OCI-LY7 (cell line): ENCODE measurements at regions not wholly inside any gene's neighbourhood (a gene's known extent, or its start where the extent isn't known, plus 50 kb on each side); places are given as distances from the start of the nearest gene placed in this dataset.

ENCODE experiments used
- BruUV-seq: library from RNA; stranded (reverse); fragments of 400-500 nt; replicated peaks from 2 replicates; lab custom pipeline; 2021; lab: Mats Ljungman, UMichigan
- CTCF ChIA-PET: fragments of 300-600 bp; sonication (Branson Sonifier 250); formaldehyde crosslinking; loops from one replicate; lab custom pipeline; 2022; ENCODE audit warnings: antibody characterized with exemption; ENCODE audit not compliant: unreplicated experiment; lab: Charles Lee
- POLR2A ChIA-PET: fragments of 300-600 bp; sonication (Branson Sonifier 250); formaldehyde crosslinking; loops from one replicate; lab custom pipeline; 2022; ENCODE audit warnings: antibody characterized with exemption; lab: Charles Lee
- DNase-seq: peaks from one replicate; pipeline ENCODE4 v3.0.0-alpha.2; 2015; ENCODE audit warnings: low spot score
- H2AFZ ChIP-seq: fragments of 200-600 bp; sonication (generic), shearing (Covaris generic); 2 replicates; pipeline ENCODE4 v1.6.1; 2014; ENCODE audit warnings: mild to moderate bottlenecking, antibody characterized with exemption, low read length, moderate library complexity
- H3K27ac ChIP-seq: fragments of 200-600 bp; sonication (generic); 2 replicates; pipeline ENCODE4 v1.5.1; 2014; ENCODE audit warnings: mixed run types, low read depth, mild to moderate bottlenecking, moderate library complexity, low read length, inconsistent platforms; ENCODE audit not compliant: poor library complexity, severe bottlenecking
- H3K36me3 ChIP-seq: fragments of 200-600 bp; sonication (generic); 2 replicates; pipeline ENCODE4 v1.6.1; 2014; ENCODE audit warnings: mild to moderate bottlenecking, antibody characterized with exemption, low read length, moderate library complexity, mixed read lengths; ENCODE audit not compliant: insufficient read depth
- H3K4me1 ChIP-seq: fragments of 200-600 bp; sonication (generic); 2 replicates; pipeline ENCODE4 v1.5.1; 2014; ENCODE audit warnings: mild to moderate bottlenecking, low read length; ENCODE audit not compliant: insufficient read depth, poor library complexity, severe bottlenecking
- H3K4me2 ChIP-seq: fragments of 200-600 bp; sonication (generic); 2 replicates; pipeline ENCODE4 v1.6.1; 2014; ENCODE audit warnings: mild to moderate bottlenecking, low read length
- H3K4me3 ChIP-seq: fragments of 200-600 bp; sonication (generic); 2 replicates; pipeline ENCODE4 v1.5.1; 2014; ENCODE audit warnings: mild to moderate bottlenecking, low read depth, low read length; ENCODE audit not compliant: poor library complexity, severe bottlenecking
- H3K79me2 ChIP-seq: fragments of 200-600 bp; sonication (generic); 2 replicates; pipeline ENCODE4 v1.6.1; 2016; ENCODE audit warnings: low read depth, mild to moderate bottlenecking, low read length, moderate library complexity, mixed read lengths; ENCODE audit not compliant: insufficient read depth
- H3K9me2 ChIP-seq: fragments of 200-600 bp; sonication (generic); 2 replicates; pipeline ENCODE4 v1.6.1; 2016; ENCODE audit warnings: mild to moderate bottlenecking, low read length, mixed read lengths; ENCODE audit not compliant: insufficient read depth
- H3K9me3 ChIP-seq: fragments of 200-600 bp; sonication (generic); 2 replicates; pipeline ENCODE4 v1.6.1; 2014; ENCODE audit warnings: mild to moderate bottlenecking, mixed run types, low read length, mixed read lengths
- H4K20me1 ChIP-seq: fragments of 200-600 bp; sonication (generic); 2 replicates; pipeline ENCODE4 v1.6.1; 2014; ENCODE audit warnings: mild to moderate bottlenecking, antibody characterized with exemption, low read length, moderate library complexity, mixed read lengths; ENCODE audit not compliant: insufficient read depth
- EZH2phosphoT487 ChIP-seq: fragments of 200-600 bp; sonication (generic); IDR thresholded peaks from 2 replicates; pipeline ENCODE4 v1.6.1; 2018; ENCODE audit warnings: low read depth, borderline replicate concordance, mild to moderate bottlenecking, mixed run types, antibody characterized with exemption, low read length, moderate library complexity, mixed read lengths
- intact Hi-C: fragments of 100-400 bp; cut with micrococcal nuclease; formaldehyde crosslinking; loops from one replicate; pipeline ENCODE4 v1.10.0; 2022; ENCODE audit not compliant: unreplicated experiment
- TF ChIP-seq, protein P1 (sequence below): fragments of 200-600 bp; sonication (generic); conservative IDR thresholded peaks from 2 replicates; pipeline ENCODE4 v1.5.1; 2014; ENCODE audit warnings: mild to moderate bottlenecking, antibody characterized with exemption, low read length, moderate library complexity, mixed read lengths

GRCh38 chr11:70592641-70593165 is 194.4 kb downstream of the CTTN start:
- Histone ChIP-seq H3K27ac (no peak overlapping the region), H3K9me3 (no peaks in the 10 kb centered on the region), H3K4me3 (no peak overlapping the region), H2AFZ (no peak overlapping the region), H3K36me3 (no peaks in the 10 kb centered on the region), H3K9me2 (no peaks in the 10 kb centered on the region), H3K4me2 (no peak overlapping the region), H3K4me1 (no peaks in the 10 kb centered on the region), H4K20me1 (no peaks in the 10 kb centered on the region; the same call in 1 of the 2 replicates), H3K79me2 (no peaks in the 10 kb centered on the region)
- intact Hi-C loops = no loop called here
- TF ChIP-seq, protein P1, sequence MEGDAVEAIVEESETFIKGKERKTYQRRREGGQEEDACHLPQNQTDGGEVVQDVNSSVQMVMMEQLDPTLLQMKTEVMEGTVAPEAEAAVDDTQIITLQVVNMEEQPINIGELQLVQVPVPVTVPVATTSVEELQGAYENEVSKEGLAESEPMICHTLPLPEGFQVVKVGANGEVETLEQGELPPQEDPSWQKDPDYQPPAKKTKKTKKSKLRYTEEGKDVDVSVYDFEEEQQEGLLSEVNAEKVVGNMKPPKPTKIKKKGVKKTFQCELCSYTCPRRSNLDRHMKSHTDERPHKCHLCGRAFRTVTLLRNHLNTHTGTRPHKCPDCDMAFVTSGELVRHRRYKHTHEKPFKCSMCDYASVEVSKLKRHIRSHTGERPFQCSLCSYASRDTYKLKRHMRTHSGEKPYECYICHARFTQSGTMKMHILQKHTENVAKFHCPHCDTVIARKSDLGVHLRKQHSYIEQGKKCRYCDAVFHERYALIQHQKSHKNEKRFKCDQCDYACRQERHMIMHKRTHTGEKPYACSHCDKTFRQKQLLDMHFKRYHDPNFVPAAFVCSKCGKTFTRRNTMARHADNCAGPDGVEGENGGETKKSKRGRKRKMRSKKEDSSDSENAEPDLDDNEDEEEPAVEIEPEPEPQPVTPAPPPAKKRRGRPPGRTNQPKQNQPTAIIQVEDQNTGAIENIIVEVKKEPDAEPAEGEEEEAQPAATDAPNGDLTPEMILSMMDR = no peak
- no peak for TF ChIP-seq EZH2phosphoT487
- POLR2A ChIA-PET = no interaction called here
- DNase-seq = no peak
- CTCF ChIA-PET = no interaction called here
- no TSS peak for BruUV-seq

GRCh38 chr11:70593446-70593983 is 195.2 kb downstream of the CTTN start:
- intact Hi-C loops = no loop called here
- POLR2A ChIA-PET = no interaction called here
- no peak for DNase-seq
- Histone ChIP-seq H2AFZ (no peak overlapping the region), H4K20me1 (no peaks in the 10 kb centered on the region; the same call in 1 of the 2 replicates), H3K36me3 (no peaks in the 10 kb centered on the region), H3K9me2 (no peaks in the 10 kb centered on the region), H3K9me3 (no peaks in the 10 kb centered on the region), H3K4me3 (no peak overlapping the region), H3K4me2 (no peak overlapping the region), H3K4me1 (no peaks in the 10 kb centered on the region), H3K79me2 (no peaks in the 10 kb centered on the region), H3K27ac (no peak overlapping the region)
- CTCF ChIA-PET = no interaction called here
- TF ChIP-seq, protein P1 = no peak
- TF ChIP-seq EZH2phosphoT487 = no peak
- BruUV-seq = no TSS peak

- H3K4me1 ChIP-seq = no peaks in the 10 kb centered on the region
- no peaks in the 10 kb centered on the region for H3K79me2 ChIP-seq
- H3K4me3 ChIP-seq = no peak overlapping the region
- intact Hi-C loops = no loop called here
- H3K4me2 ChIP-seq = no peak overlapping the region
- no peaks in the 10 kb centered on the region for H3K36me3 ChIP-seq
- H2AFZ ChIP-seq = no peak overlapping the region
- DNase-seq = no peak
- no peak overlapping the region for H3K27ac ChIP-seq
- ChIA-PET POLR2A (no interaction called here), CTCF (no interaction called here)
- no peaks in the 10 kb centered on the region for H3K9me2 ChIP-seq
- TF ChIP-seq EZH2phosphoT487 = no peak
- TF ChIP-seq, protein P1 = no peak
- BruUV-seq = no TSS peak
- H4K20me1 ChIP-seq = no peaks in the 10 kb centered on the region; the same call in 1 of the 2 replicates
- no peaks in the 10 kb centered on the region for H3K9me3 ChIP-seq
Measured at GRCh38 chr11:70594031-70594430, 195.7 kb downstream of the CTTN start.
